Trophoblast cell (in vitro differentiated cells and primary cell): ENCODE measurements at regions not wholly inside any gene's neighbourhood (a gene's known extent, or its start where the extent isn't known, plus 50 kb on each side); places are given as distances from the start of the nearest gene placed in this dataset.

Experiments
- DNase-seq, 2 donors: peaks; one replicate each; pipeline ENCODE4 v3.0.0-alpha.2; 2016
- H2AFZ ChIP-seq: 2 replicates; pipeline ENCODE4 v1.6.1; 2013; ENCODE audit warnings: low read length, moderate library complexity, mild to moderate bottlenecking; ENCODE audit not compliant: insufficient read depth, poor library complexity
- H2AK5ac ChIP-seq: 2 replicates; pipeline ENCODE4 v1.6.1; 2013; ENCODE audit warnings: mild to moderate bottlenecking, low read length
- H2BK120ac ChIP-seq: 2 replicates; pipeline ENCODE4 v1.6.1; 2013; ENCODE audit warnings: low read length, mild to moderate bottlenecking, moderate library complexity; ENCODE audit not compliant: insufficient read depth, poor library complexity
- H2BK12ac ChIP-seq: 2 replicates; pipeline ENCODE4 v1.6.1; 2013; ENCODE audit warnings: mild to moderate bottlenecking, low read length, moderate library complexity
- H2BK5ac ChIP-seq: 2 replicates; pipeline ENCODE4 v1.6.1; 2013; ENCODE audit warnings: low read length, low read depth, moderate library complexity, mild to moderate bottlenecking; ENCODE audit not compliant: poor library complexity
- H3K14ac ChIP-seq: 2 replicates; pipeline ENCODE4 v1.6.1; 2013; ENCODE audit warnings: mild to moderate bottlenecking, low read length
- H3K18ac ChIP-seq: 2 replicates; pipeline ENCODE4 v1.6.1; 2013; ENCODE audit warnings: mild to moderate bottlenecking, low read length
- H3K23ac ChIP-seq: 2 replicates; pipeline ENCODE4 v1.6.1; 2013; ENCODE audit warnings: low read length
- H3K27ac ChIP-seq: 2 replicates; pipeline ENCODE4 v1.5.1; 2013; ENCODE audit warnings: low read depth, mild to moderate bottlenecking, inconsistent platforms, low read length, moderate library complexity
- H3K27me3 ChIP-seq: 2 replicates; pipeline ENCODE4 v1.6.1; 2013; ENCODE audit warnings: inconsistent platforms, mild to moderate bottlenecking, low read length, moderate library complexity; ENCODE audit not compliant: insufficient read depth
- H3K36me3 ChIP-seq, 2 experiments: 1 replicate in 1 of 2; 2 replicates in 1 of 2; pipeline ENCODE4 v1.6.1; 2013; ENCODE audit warnings: low read length in 2 of 2, mild to moderate bottlenecking in 2 of 2, moderate library complexity in 1 of 2; ENCODE audit not compliant: insufficient read depth in 2 of 2, control insufficient read depth in 1 of 2
- H3K4ac ChIP-seq: 2 replicates; pipeline ENCODE4 v1.6.1; 2013; ENCODE audit warnings: low read depth, mild to moderate bottlenecking, low read length, moderate library complexity
- H3K4me1 ChIP-seq, 2 experiments: 1 replicate in 1 of 2; 2 replicates in 1 of 2; pipeline ENCODE4 v1.6.1; 2013; ENCODE audit warnings: low read length in 2 of 2, mild to moderate bottlenecking in 2 of 2, moderate library complexity in 1 of 2; ENCODE audit not compliant: insufficient read depth in 2 of 2, control insufficient read depth in 1 of 2
- H3K4me2 ChIP-seq: 2 replicates; pipeline ENCODE4 v1.6.1; 2013; ENCODE audit warnings: inconsistent platforms, mild to moderate bottlenecking, low read length, moderate library complexity
- H3K4me3 ChIP-seq: 2 replicates; pipeline ENCODE4 v1.5.1; 2013; ENCODE audit warnings: mild to moderate bottlenecking, low read depth, low read length, inconsistent platforms
- H3K79me1 ChIP-seq: one replicate; pipeline ENCODE4 v1.6.1; 2013; ENCODE audit warnings: low read length
- H3K79me2 ChIP-seq: 2 replicates; pipeline ENCODE4 v1.6.1; 2013; ENCODE audit warnings: low read length, mild to moderate bottlenecking; ENCODE audit not compliant: control insufficient read depth, insufficient read depth, poor library complexity
- H3K9ac ChIP-seq: 2 replicates; pipeline ENCODE4 v1.6.1; 2013; ENCODE audit warnings: mild to moderate bottlenecking, low read length
- H3K9me3 ChIP-seq: 2 replicates; pipeline ENCODE4 v1.6.1; 2013; ENCODE audit warnings: low read depth, mild to moderate bottlenecking, control low read depth, inconsistent platforms, low read length; ENCODE audit not compliant: insufficient read depth
- H4K12ac ChIP-seq: 2 replicates; pipeline ENCODE4 v1.6.1; 2013; ENCODE audit warnings: low read depth, mild to moderate bottlenecking, low read length, moderate library complexity
- H4K8ac ChIP-seq: 2 replicates; pipeline ENCODE4 v1.6.1; 2013; ENCODE audit warnings: low read depth, mild to moderate bottlenecking, low read length, moderate library complexity
- H4K91ac ChIP-seq: one replicate; pipeline ENCODE4 v1.6.1; 2013; ENCODE audit warnings: low read depth, mild to moderate bottlenecking, low read length, moderate library complexity
- WGBS: extraction: QIAGEN DNeasy Blood & Tissue Kit; methylation state at CpG from one replicate; pipeline ENCODE4 v1.1.7; 2013; ENCODE audit warnings: missing lambda C conversion rate; ENCODE audit not compliant: insufficient read length, insufficient coverage; ENCODE audit errors: extremely low coverage; 5-methylcytosine and 5-hydroxymethylcytosine counted together

DNA sequence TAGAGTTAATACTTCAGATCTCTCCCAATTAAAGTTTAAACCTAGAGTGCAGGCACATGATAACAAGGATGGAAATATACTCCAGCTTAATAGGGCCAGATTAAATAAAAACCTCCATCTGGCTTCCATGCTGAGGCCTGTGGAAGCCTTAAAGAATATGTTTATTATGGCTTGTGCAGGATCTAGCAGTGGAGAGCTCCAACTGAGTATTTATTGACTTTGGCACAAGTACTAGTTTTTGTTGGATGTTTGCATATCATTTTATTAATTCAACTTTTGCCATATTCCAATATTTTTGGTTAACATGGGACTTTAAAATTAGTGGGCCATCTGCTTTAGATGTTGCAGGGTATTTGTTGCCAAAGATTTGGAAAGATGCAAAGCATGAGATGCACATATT is 860.4 kb upstream of the SOX11 start:
- H2AK5ac ChIP-seq = no peak overlapping the region
- H3K4me1 ChIP-seq = no peaks in the 10 kb centered on the region
- no peak overlapping the region for H4K8ac ChIP-seq
- no peaks in the 10 kb centered on the region for H3K79me1 ChIP-seq
- H2BK12ac ChIP-seq = no peak overlapping the region
- no peaks in the 10 kb centered on the region for H3K9me3 ChIP-seq
- no peak for DNase-seq
- H3K4me3 ChIP-seq = no peak overlapping the region
- no peak overlapping the region for H3K9ac ChIP-seq
- H2AFZ ChIP-seq = no peak overlapping the region
- H3K36me3 ChIP-seq = no peaks in the 10 kb centered on the region
- H3K23ac ChIP-seq = no peak overlapping the region
- H2BK5ac ChIP-seq = no peak overlapping the region
- no peak overlapping the region for H3K18ac ChIP-seq
- H3K4me2 ChIP-seq = no peak overlapping the region
- H3K27me3 ChIP-seq = no peaks in the 10 kb centered on the region
- H3K14ac ChIP-seq = no peak overlapping the region
- no peak overlapping the region for H4K12ac ChIP-seq
- H3K79me2 ChIP-seq = no peaks in the 10 kb centered on the region
- no peak overlapping the region for H3K27ac ChIP-seq
- no peak overlapping the region for H4K91ac ChIP-seq
- H2BK120ac ChIP-seq = no peak overlapping the region
- no peak overlapping the region for H3K4ac ChIP-seq

DNA sequence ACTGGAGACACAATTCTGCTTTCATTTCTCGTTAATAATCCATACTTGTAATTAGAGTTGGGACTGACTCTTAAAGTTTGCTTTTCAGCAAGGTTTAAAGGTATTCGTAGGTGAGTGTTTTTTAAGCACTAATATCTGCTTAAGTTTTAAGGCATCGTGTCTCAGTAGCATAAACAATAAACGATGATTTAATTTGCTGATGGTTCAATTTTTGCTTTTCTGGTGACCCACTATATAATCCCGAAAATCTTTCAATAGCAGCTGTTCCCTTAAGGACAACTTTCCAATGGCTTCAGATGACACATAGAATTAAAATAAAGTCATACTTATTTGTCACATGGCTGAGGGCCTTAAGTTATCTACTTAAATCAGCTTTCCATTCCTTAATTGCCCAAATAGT is 859.5 kb upstream of the SOX11 start:
- H2AK5ac ChIP-seq = no peak overlapping the region
- H3K36me3 ChIP-seq = no peaks in the 10 kb centered on the region
- no CpG with 5 or more reads among the region's 5 CpGs for WGBS
- H3K14ac ChIP-seq = no peak overlapping the region
- H3K79me2 ChIP-seq = no peaks in the 10 kb centered on the region
- H2BK12ac ChIP-seq = no peak overlapping the region
- no peak overlapping the region for H3K4me3 ChIP-seq
- H4K8ac ChIP-seq = no peak overlapping the region
- no peaks in the 10 kb centered on the region for H3K79me1 ChIP-seq
- no peaks in the 10 kb centered on the region for H3K4me1 ChIP-seq
- H2AFZ ChIP-seq = no peak overlapping the region
- H3K27me3 ChIP-seq = no peaks in the 10 kb centered on the region
- H4K91ac ChIP-seq = no peak overlapping the region
- H3K9me3 ChIP-seq = peaks cover under 1% of the 10 kb centered on the region
- no peak overlapping the region for H2BK5ac ChIP-seq
- H2BK120ac ChIP-seq = no peak overlapping the region
- H3K18ac ChIP-seq = no peak overlapping the region
- no peak overlapping the region for H3K4me2 ChIP-seq
- H3K27ac ChIP-seq = no peak overlapping the region
- H3K4ac ChIP-seq = no peak overlapping the region
- H3K9ac ChIP-seq = no peak overlapping the region
- DNase-seq = no peak
- H3K23ac ChIP-seq = no peak overlapping the region
- no peak overlapping the region for H4K12ac ChIP-seq

DNA sequence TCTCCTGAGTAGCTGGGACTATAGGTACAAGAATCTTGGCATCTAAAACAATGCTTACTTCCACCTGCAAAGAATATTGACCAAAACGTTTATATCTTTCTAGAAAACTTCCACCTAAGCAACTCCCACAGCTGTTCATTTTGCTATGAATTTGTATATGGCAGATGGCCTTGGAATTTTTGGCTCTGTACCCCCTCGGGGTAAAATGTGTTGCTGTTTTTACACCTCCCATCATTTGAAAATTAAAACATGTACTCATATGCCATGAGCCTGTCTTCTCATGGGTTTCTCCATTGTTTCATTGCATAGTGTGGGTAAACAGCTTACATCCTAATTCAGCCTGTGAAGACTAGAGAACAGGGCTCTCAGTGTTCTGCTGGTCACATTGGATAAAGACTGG is 853.6 kb upstream of the SOX11 start:
- Histone ChIP-seq H3K4me1 (no peaks in the 10 kb centered on the region), H3K18ac (no peak overlapping the region), H3K4ac (no peak overlapping the region), H4K12ac (no peak overlapping the region), H3K79me2 (no peaks in the 10 kb centered on the region), H3K4me2 (no peak overlapping the region), H3K14ac (no peak overlapping the region), H2AK5ac (no peak overlapping the region), H3K9me3 (peaks cover 3% of the 10 kb centered on the region), H3K27me3 (no peaks in the 10 kb centered on the region), H2BK120ac (no peak overlapping the region), H2BK5ac (no peak overlapping the region), H4K91ac (no peak overlapping the region), H3K23ac (no peak overlapping the region), H3K9ac (no peak overlapping the region), H2BK12ac (no peak overlapping the region), H3K79me1 (no peaks in the 10 kb centered on the region), H2AFZ (no peak overlapping the region), H3K27ac (no peak overlapping the region), H4K8ac (no peak overlapping the region), H3K4me3 (no peak overlapping the region), H3K36me3 (no peaks in the 10 kb centered on the region)
- no peak for DNase-seq
- no CpG with 5 or more reads among the region's 2 CpGs for WGBS

DNA sequence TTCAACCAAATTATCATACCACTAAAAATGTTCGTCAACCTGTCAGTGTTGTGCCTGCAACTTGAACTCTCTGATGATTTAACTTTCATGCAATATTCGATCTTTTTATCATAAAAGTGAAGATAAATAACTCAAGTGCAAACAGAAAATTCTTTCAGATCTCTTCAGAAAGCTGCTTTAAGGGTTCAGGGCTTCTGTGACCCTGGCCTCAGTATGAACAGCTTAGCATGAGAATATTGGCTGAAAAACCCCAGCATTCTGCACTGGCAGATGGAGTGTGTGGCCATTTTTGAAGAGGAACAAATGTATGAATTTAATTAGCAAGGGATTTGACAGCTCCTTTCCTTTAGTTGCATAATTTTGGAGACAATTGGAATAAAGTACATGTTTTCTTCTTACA is 851.4 kb upstream of the SOX11 start:
- Histone ChIP-seq H4K12ac (no peak overlapping the region), H3K4me2 (no peak overlapping the region), H2BK12ac (no peak overlapping the region), H3K23ac (no peak overlapping the region), H3K79me1 (no peaks in the 10 kb centered on the region), H3K14ac (no peak overlapping the region), H3K18ac (no peak overlapping the region), H3K36me3 (no peaks in the 10 kb centered on the region), H3K27me3 (no peaks in the 10 kb centered on the region), H4K91ac (no peak overlapping the region), H3K9me3 (peaks cover 3% of the 10 kb centered on the region), H3K4me3 (no peak overlapping the region), H3K9ac (no peak overlapping the region), H3K4me1 (no peaks in the 10 kb centered on the region), H2BK5ac (no peak overlapping the region), H2AK5ac (no peak overlapping the region), H3K4ac (no peak overlapping the region), H3K79me2 (no peaks in the 10 kb centered on the region), H4K8ac (no peak overlapping the region), H2BK120ac (no peak overlapping the region), H2AFZ (no peak overlapping the region), H3K27ac (no peak overlapping the region)
- DNase-seq = no peak
- no CpG with 5 or more reads among the region's 2 CpGs for WGBS

DNA sequence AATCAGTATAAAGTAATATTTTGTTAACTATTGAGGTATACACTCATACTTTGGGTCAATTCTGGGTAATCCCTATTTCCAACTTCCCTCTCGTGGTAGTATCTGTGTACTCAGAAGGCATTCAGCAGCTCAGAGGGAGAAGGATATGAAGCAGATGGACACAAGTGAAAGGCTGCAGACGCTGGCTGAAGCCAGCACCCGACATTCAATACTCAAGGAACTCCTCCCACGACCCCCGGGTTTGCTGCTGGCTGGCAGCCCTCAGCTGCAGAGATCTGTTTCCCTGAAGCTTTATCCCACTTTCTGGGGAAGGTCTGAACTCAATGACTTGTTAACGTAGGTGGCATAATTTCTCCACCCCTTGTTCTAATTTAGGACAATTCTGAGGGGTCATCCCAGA is 847.3 kb upstream of the SOX11 start:
- Histone ChIP-seq H4K8ac (no peak overlapping the region), H3K4me3 (no peak overlapping the region), H2BK12ac (no peak overlapping the region), H2AK5ac (no peak overlapping the region), H3K27ac (no peak overlapping the region), H2AFZ (no peak overlapping the region), H3K4me2 (no peak overlapping the region), H3K27me3 (no peaks in the 10 kb centered on the region), H4K91ac (no peak overlapping the region), H2BK5ac (no peak overlapping the region), H3K4me1 (no peaks in the 10 kb centered on the region), H3K23ac (no peak overlapping the region), H3K4ac (no peak overlapping the region), H3K18ac (no peak overlapping the region), H3K9me3 (no peaks in the 10 kb centered on the region), H3K79me1 (no peaks in the 10 kb centered on the region), H4K12ac (no peak overlapping the region), H3K9ac (no peak overlapping the region), H3K14ac (no peak overlapping the region), H3K79me2 (no peaks in the 10 kb centered on the region), H3K36me3 (no peaks in the 10 kb centered on the region), H2BK120ac (no peak overlapping the region)
- no CpG with 5 or more reads among the region's 6 CpGs for WGBS
- no peak for DNase-seq
